ENCODE measurements at regions not wholly inside any gene's neighbourhood (a gene's known extent, or its start where the extent isn't known, plus 50 kb on each side); places are given as distances from the start of the nearest gene placed in this dataset.
A peak's percentile ranks its signal among the peaks of the same experiment; 100 is the strongest.
"Not testable (repeated sequence)": the region's sequence is repeated elsewhere in the genome, so short reads cannot be mapped to it uniquely, and the experiment has no call there.

DNA sequence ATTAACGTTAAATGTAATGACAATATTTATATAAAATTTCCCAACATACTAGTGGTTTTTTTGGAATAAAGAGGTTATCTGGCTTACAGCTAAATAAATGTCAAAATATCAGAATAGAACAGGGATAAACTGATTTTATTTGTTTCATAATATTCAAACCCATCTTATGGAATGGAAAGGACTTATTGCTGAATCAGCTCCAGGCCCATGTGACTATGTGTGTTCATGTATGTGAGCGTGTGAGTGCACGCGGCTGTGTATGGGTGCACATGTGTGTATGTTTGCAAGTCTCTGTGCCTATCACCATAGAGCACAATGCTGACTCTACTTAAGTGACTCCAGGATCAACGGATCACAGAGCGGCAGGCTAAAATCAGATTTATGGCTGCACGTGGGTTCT lies 392.3 kb upstream of the GRM7 start:
- DNase-seq = no peak

DNA sequence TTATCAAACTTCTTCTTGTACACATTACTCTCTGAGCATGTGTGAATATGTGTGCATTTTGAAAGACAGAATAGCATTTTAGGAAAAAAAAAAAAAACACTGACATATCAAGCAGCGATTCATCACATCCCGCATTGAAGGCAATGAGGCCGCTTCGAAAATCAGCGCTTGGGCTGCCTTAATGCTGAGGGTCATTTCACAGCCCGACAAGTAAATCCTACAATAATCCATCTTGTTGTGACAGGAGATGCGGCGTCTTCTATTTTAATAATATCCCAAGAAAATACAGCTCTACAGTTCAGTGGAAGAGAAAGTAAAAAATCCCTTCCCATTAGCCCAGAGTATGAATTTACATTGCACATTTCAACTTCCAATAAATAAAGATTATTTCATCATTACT lies 389.2 kb upstream of the GRM7 start:
- DNase-seq = no peak

DNA sequence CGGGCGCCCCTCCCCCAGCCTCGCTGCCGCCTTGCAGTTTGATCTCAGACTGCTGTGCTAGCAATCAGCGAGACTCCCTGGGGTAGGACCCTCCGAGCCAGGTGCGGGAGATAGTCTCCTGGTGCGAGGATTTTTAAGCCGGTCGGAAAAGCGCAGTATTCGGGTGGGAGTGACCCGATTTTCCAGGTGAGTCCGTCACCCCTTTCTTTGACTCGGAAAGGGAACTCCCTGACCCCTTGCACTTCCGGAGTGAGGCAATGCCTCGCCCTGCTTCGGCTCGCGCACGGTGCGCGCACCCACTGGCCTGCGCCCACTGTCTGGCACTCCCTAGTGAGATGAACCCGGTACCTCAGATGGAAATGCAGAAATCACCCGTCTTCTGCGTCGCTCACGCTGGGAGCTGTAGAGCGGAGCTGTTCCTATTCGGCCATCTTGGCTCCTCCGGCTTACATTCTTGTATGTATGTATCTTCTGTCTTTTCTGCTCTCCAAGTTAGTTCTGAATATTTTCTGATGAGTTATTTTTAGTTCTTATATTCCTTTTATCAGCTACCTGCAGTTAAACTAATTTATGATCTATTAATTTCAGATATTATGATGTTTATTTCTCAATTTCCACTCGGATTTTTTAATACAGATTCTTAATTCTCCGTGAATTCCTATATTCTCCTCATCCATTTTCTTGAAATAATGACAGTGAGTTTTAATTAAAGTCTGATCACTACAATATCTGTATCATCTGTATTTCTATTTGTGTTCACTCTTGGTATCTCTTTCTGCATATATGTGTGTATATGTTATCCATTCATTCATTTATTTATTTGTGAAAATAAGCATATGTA lies 370.2 kb upstream of the GRM7 start:
- DNase-seq = not testable (repeated sequence)

DNA sequence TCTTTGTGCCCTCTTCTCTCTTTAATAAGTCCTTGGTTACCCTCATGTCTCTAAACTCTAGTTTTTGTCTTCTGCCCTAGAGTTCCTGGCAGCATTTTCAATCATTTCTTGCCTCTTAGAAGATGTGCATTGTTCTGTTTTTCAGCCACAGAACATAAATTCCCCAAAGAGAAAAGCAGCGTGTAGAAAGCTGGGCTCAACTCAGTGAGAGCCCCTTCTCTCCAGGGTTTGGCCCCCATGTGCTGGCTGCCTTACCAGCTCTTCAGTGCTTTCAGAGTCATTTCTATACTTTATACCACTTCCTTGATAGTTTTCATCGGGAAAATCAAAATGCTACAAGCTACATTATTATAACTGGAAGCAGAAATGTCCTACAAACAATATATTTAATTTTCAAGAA lies 369.1 kb upstream of the GRM7 start:
- no peak for DNase-seq

DNA sequence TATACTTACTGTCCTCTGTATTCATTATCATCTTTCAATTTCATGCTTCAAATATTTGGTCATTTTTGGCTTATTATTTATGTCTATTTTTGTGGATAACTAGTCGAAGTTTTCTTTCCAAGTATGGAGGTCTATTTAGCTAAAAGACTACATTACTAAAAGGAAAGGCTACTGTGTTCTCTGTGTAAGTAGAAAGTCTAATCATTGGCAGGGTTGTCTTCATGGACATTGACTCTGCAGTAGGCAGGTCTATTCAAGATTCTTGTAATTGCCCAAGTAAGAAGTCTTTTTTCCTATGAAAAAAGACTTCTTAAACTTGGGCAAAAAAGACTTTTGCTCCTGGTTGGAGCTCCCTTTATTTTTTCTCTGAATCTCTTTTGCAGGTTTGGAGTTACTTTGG lies 368.6 kb upstream of the GRM7 start:
- DNase-seq = no peak

DNA sequence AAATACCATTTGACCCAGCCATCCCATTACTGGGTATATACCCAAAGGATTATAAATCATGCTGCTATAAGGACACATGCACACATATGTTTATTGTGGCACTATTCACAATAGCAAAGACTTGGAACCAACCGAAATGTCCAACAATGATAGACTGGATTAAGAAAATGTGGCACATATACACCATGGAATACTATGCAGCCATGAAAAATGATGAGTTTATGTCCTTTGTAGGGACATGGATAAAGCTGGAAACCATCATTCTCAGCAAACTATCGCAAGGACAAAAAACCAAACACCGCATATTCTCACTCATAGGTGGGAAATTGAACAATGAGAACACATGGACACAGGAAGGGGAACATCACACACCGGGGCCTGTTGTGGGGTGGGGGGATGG lies 362.0 kb upstream of the GRM7 start:
- not testable (repeated sequence) for DNase-seq

DNA sequence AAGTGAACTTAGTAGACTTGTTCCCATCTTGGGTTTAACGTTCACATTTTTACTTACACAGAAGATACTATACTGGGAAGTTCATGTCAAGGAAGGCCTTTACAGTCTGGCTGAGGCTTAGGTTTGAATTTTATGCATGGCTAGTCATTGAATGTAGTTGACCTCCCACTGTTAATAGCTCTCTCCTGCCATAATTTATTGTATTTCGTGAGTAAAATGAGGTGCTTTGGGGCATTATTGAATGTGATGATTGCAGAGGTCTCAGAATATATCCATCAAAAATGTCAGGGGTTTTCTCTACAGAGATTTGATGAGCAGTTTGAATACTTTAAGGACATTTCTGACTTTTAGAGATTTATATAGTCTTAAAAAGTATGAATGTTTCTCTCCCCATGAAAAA lies 356.6 kb upstream of the GRM7 start:
- DNase-seq = no peak

DNA sequence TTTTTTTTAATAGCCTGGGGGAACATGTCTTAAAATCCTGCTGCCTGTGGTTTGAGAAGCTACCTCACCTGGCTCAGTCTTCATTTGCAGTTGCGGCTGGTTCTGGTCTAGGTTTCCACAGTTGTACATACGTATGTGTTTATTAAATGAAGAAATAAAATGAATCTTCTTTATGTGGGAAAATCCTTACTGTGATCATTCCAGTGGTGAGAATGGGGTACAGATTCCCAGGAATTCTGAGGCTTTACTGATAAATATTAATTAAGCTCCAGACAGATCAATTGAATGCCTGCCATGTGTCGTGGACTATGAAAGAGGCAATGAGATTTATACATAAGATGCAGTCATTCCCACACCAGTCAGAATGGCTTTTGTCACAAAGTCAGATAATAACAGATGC lies 356.1 kb upstream of the GRM7 start:
- DNase-seq = no peak

DNA sequence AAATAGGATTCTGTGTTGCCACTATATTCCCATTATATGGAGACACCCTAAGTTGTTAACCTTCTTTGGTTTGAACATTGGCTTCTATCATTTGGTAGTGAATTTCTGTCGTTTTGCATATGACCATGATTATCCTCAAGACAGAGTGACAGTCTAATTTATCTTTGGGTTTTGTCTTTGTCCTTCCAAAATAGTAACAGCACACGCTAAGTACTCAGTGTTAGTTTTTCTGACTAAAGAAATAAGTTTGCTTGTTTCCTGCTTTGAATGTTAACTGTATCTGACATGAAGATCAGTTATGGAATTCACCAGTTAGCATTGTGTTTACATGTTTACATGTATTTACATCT lies 352.5 kb upstream of the GRM7 start:
- DNase-seq = no peak

DNA sequence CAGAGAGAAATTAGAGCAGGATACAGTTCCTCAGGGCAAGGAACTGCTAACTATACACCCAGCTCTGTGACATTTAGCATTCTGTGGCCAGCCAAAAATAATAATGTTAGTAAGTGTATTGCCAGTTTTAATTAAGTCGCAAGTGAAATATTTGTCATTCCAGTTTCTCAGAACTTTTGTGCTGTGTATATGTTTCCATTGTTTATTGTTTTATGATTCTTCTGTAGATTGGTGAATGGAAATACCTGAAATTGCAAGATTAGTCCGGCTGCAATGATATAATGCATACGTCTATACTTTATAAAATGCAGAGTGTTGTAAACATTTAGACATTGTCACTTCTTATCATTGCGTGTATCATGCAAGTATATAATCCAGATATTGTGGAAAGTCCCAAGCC lies 351.3 kb upstream of the GRM7 start:
- DNase-seq = no peak

DNA sequence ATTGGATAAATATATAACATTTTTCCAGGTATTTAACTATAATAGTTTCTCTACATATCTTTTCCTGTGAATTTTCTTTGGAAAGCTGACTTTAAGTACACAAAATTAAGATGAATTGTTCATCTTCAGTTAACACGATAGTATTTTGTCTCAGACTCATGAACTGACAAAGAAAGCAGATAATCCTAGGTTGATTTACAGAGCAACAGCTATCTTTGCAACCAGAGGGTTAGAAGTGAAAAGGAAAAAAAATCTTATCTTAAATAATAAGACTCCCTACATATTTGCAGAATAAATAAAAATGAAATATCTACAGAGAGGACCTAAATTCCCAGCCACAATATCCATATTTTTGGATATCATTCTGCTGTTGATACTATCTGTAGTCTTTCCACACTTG lies 350.2 kb upstream of the GRM7 start:
- DNase-seq = no peak

DNA sequence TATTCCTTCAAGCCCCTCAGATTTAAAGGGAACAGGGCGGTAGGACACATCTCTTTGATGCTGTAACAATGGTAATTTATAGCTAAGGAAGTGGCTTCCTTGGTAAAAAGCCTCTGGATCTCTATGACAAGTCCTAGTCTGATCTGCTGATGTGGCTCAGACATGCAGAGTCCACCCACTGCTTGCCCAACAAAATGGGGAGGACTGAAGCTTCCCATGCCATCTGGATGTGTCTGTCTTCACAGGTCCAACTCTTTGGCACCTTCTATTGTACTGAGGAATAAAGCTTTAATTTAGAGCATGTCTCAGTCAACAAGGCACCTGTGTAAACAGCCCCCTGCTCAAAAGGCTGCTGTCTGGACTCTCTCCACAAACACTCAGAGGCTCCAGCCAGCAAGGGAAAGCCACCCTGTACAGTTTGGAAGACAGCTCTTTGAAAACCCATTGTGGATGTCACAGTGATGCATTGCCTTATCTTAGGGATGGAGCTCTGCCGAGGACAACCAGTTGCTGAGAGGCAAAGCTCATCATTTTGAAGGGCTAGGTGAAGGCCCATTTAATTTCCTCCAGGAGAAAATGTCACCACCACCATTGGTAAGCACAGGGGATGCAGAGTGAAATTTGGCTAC lies 348.6 kb upstream of the GRM7 start:
- peak in 1 of 2 experiments; percentile 2 for DNase-seq

DNA sequence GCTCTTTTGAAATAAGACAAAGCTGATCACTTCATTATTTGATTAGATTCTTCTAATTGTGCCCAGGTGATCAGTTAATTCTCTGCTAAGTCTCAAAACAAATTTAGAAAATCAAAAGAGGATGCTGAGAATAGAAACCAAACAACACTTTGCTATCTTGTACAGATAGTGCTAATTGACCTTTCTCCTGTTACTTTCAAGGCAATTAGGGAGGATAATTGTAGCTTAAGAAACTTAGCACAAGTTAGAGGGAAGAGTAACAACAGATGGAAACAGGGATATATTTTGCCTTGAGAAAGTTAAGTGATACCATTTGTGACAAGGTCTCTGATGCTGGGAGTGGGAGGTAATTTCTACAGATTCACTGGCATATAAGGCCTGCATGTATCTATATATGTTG lies 344.8 kb upstream of the GRM7 start:
- no peak for DNase-seq

DNA sequence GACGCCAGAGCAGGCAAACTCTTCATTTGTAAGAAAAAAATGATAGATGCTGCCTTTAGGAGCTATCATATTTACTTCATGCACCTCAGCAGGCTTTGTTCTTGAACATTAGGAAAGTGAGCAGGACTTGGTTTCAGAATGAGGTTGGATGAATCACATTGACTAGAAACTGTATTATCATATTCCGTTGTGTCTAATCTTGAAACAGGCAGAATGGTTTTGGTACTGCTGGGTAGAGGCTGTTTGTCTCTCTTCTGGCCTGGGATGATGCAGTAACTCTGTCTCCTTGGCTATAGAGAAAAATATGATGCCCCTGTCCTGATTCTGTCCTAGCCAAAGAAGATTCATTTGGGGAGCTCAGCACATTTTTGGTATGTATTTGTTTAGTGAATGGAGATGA lies 344.2 kb upstream of the GRM7 start:
- no peak for DNase-seq

DNA sequence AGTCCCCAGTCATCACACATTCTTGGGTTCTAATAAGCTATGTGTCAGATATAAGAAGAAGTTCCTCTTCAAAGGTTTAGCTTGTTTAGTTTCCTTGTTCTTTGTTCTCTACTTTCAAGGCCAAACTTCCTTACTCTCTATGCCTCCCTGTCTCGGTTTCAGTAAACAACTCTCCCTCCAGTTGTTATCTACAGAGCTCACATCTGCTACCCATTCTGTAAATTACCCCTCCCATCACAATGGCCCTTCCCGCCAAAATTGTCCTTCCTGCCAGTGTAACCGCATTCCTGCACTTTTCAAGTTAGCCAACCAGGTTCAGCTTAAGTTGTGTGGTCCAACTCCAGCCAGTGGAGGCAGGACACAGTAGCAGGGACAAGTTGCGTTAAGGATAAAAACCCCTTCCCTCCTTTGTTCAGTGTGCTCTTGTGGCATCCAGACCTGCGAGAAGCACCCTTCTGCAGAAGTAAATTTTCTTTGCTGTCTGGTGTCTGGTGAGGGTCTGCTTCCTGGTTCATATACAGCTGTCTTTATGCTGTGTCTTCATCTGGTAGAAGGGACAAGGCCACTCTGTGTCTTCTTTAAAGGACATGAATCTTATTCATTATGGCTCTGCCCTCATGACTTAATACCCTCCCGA lies 342.1 kb upstream of the GRM7 start:
- DNase-seq = no peak

DNA sequence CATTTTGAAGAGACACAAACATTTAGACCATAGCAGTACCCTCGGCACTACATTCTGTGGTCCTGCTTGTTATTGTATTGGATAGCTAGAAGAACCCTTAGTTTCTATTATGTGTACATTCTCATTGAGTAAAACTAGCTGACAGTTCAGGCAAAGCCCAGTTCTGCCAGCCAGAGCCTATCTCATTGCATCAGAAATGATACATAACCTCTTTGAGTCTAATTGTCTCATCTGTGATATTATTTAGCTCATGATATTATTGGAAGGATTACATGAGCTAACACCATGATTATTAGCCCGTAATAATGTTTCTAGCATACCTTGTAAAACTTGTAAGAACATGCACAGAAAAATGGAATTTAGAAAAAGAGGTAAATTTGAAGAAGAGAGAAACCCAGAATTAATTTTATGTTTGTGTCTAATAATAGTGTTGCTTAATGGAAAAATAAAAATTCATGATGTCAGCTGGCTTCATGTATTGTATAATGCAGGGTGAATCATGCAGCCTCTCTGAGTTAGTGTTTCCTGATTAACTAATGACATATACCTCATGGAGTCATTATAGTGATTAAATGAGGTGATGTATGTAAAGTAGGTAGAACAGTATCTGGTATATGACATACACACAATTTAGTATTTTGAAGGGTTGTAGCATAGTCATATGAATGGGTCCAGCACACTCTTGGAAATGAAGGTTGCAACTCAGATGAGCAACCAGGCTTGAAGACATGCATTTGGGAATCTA lies 339.4 kb upstream of the GRM7 start:
- DNase-seq = no peak

DNA sequence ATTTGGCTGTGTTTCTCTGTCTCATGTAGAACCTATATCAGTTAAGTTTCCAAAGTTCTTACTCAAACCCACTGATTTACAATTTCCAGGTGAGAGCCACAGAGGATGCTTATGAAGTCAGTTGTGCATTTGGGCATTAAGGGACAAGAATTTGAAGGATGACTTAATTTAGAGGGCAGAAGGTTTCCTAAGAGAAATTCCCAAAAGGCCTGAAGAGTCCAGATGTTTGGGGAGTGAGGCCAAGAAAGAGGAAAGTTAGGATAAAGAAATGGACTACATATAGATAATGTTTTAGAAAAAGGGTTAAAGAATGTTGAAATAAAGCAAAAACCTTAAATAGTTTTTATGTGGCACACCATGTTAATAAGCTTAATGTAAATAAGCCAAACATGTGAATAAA lies 338.7 kb upstream of the GRM7 start:
- no peak for DNase-seq

DNA sequence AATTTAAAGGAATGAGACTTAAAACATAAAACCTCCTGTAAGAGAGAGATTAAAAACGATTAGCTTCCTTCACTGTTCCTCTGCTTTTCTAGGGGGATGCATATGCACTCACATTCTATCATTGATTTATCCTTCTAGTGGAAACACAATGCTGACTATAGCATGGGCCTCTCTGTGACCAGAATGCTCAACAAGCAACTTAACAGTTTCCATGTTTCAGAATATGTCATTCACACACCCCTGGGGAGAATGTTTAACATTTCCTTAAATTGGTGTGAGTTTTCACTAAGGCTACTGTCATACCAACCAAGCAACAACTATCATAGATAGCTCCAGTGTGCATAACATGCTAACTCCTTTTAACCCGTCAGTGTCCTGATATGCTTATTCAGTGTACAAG lies 337.9 kb upstream of the GRM7 start:
- DNase-seq = no peak

DNA sequence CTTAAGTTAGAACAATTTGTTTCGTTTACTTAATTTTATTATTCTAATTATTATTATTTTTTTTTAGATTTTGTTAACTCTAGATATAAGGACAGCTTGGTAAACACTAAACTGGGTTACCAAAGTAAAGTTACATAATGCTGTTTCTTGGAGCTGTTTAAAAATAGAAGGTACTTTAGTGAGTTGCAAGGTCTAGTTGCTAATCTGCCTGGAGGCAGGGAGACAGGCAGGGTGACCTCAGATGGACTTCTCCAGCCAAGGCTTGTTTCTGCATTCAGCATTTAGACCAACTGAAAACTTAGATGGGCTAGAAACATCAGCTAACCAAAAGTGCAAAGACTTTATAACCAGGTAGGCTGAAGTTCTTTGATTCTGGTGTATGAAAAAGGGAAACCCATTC lies 336.4 kb upstream of the GRM7 start:
- no peak for DNase-seq

DNA sequence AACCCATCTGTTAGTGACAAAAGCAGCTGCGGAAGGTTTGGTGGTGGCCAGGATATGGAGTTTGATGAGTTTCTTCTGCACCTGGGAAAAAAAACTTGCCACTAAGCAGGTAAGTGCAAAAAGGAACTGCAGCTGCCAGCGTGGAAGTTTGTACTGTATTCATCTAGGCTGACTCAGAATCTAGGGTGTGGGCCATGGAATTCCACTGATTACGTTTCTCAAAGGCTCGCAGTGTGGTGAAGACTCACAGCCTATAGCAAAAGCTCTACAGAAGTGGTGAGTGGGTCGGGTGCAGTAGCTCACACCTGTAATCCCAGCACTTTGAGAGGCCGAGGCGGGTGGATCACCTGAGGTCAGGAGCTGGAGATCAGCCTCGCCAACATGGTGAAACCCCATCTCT lies 334.6 kb upstream of the GRM7 start:
- no peak for DNase-seq

DNA sequence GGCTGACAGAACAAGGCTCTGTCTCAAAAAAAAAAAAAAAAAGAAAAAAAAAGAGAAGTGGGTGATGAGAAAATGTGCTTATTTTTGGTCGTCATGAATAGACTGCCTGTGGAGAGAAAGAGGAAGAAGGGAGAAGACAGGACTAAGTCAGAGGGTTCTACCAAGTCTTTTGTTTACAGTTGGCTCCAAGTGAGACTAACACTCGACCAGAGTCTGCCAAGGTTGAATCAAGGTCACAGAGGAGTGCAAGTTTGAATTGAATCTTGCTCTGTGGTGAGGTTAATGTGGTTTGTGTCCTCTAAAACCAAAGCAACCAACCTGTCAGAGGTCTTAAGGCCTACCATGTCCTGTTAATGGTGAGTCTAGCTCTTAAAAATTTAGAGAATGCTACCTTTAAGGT lies 334.1 kb upstream of the GRM7 start:
- no peak for DNase-seq

DNA sequence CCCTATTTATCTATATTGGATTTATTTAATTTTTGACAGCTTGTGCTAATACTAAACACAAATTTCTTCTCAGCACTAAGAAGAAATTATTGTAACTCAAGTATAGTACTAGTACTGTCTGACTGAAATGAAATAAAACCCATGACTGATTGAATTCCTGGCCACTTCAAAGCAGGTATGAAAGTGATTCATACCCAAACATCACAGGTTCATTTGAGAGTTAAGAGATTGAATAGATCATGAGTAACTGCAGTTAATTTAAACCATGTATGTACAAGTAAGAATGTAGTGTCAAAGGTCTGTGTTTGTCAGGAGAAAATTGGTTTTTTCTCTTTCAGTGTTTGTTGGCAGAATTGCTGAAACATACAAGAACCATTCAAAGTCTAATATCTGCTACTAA lies 332.0 kb upstream of the GRM7 start:
- DNase-seq = no peak

DNA sequence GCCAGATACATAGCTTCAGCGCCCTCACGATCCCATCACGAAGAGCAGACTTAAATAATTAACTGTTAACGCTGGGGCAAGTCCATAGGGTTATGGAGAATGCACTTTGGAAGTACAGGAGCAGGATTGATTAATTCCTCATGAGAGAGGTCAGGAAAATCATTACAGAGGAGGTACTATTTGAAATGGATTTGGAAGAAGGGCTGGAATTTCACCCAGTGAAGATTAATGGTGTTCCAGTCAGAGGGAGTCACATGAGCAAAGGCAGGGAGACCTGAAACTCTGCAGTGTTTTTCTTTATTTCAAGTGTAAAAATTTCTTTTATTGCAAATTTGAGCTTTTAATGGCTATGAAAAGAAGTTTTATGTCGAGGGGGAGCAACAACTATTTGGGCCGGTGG lies 329.8 kb upstream of the GRM7 start:
- no peak for DNase-seq

DNA sequence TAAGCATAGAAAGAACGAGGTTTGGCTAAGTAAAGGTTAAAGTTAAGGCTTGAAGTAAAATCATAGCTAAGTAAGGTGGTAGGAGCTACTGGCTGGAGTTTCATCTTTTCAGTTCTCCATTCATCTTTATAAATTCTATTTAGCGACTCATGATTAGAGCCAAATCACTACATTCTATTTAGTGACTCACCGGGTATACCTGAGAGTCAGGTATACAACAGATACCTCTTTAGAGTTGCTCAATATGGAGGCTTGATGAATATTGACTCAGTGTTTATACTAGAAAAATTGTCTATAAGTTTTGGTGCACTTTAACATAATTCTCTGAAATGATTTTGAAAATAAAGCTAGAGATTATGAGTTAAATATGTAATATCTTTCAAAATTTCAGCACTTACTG lies 328.8 kb upstream of the GRM7 start:
- no peak for DNase-seq
